Activated T-helper 17 cell treated with anti-CD3 and anti-CD28 coated beads, Interleukin-2, amount 50 U/mL, for 72 hours (primary cell): ENCODE measurements at regions not wholly inside any gene's neighbourhood (a gene's known extent, or its start where the extent isn't known, plus 50 kb on each side); places are given as distances from the start of the nearest gene placed in this dataset.

Source experiments
- ATAC-seq: fragments of 150-1000 bp; cut with Tn5 transposase; replicated peaks from 2 replicates; pipeline ENCODE4 v1.10.0; 2021; ENCODE audit warnings: mild to moderate bottlenecking, moderate library complexity
- H3K27ac Mint-ChIP-seq: one replicate; pipeline ENCODE4 v1.8.0; 2022; ENCODE audit warnings: mixed read lengths
- H3K27me3 Mint-ChIP-seq: one replicate; pipeline ENCODE4 v1.8.0; 2022; ENCODE audit warnings: mixed read lengths
- H3K36me3 Mint-ChIP-seq: one replicate; pipeline ENCODE4 v1.8.0; 2022; ENCODE audit warnings: low read depth, mild to moderate bottlenecking, mixed read lengths
- H3K4me1 Mint-ChIP-seq: one replicate; pipeline ENCODE4 v1.8.0; 2022; ENCODE audit warnings: mixed read lengths
- H3K4me3 Mint-ChIP-seq: one replicate; pipeline ENCODE4 v1.8.0; 2022; ENCODE audit warnings: mild to moderate bottlenecking, mixed read lengths
- H3K9me3 Mint-ChIP-seq: one replicate; pipeline ENCODE4 v1.8.0; 2022; ENCODE audit warnings: mixed read lengths

DNA sequence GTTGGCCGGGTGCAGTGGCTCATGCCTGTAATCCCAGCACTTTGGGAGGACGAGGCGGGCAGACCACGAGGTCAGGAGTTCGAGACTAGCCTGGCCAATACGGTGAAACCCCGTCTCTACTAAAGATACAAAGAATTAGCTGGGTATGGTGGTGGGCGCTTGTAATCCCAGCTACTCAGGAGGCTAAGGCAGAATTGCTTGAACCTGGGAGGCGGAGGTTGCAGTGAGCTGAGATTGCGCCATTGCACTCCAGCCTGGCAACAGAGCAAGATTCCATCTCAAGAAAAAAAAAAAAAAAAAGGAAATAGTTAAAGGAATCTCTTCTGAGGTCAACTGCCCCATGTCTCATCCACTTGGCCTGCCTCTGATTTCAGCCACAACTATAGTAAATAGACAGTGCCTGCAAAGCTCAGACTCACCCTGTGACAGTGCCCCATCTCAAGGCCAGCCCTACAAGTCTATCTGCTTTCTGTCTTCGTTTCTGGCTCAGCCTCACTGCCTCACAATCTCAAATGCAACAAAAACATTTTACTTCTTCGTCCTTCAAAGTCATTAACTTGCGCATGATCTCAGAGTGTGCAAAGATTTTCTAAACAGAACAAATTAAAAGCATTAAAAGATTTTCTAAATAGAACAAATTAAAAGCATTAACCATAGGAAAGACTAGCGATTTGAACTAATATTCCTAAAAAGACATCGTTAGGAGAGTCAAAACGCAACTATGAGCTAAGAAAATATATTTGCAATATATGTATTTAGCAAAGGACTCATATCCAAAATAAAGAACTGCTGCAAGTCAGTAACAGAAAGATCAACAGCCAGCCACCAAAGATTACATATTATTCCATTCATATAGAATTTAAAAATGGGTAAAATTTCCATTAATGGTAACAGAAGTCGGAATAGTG lies 65.0 kb upstream of the PRDX6 start:
- peaks cover 7% of the 10 kb centered on the region for H3K36me3 Mint-ChIP-seq
- no peak overlapping the region for H3K27ac Mint-ChIP-seq
- H3K27me3 Mint-ChIP-seq: no peaks in the 10 kb centered on the region
- H3K4me1 Mint-ChIP-seq: peaks cover 14% of the 10 kb centered on the region
- ATAC-seq: no peak
- no peaks in the 10 kb centered on the region for H3K9me3 Mint-ChIP-seq
- no peak overlapping the region for H3K4me3 Mint-ChIP-seq

- Mint-ChIP-seq H3K27ac (no peak overlapping the region), H3K4me1 (peaks cover 14% of the 10 kb centered on the region), H3K27me3 (no peaks in the 10 kb centered on the region), H3K4me3 (no peak overlapping the region), H3K9me3 (no peaks in the 10 kb centered on the region), H3K36me3 (peaks cover 17% of the 10 kb centered on the region)
- no peak for ATAC-seq
Observed at GRCh38 chr1:173413271-173413707, 63.8 kb upstream of the PRDX6 start.

DNA sequence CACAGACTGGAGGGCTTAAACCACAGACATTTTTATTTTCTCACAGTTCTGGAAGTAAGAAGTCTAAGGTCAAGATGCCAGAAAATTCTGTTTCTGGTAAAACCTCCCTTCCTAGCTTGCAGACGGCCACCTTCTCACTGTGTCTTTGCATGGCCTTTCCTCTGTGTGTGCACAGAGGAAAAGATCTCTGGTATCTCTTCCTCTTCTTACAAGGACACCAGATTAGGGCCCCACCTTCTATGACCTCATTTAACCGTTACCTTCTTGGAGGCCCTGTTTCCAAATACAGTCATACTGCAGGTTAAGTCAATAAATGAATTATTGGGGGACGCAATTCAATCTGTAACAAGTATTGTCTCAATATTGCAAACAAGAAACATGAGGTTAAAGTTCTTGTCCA lies 63.0 kb upstream of the PRDX6 start:
- Mint-ChIP-seq H3K4me1 (peaks cover 14% of the 10 kb centered on the region), H3K27me3 (no peaks in the 10 kb centered on the region), H3K27ac (no peak overlapping the region), H3K4me3 (no peak overlapping the region), H3K9me3 (no peaks in the 10 kb centered on the region), H3K36me3 (peaks cover 19% of the 10 kb centered on the region)
- no peak for ATAC-seq

DNA sequence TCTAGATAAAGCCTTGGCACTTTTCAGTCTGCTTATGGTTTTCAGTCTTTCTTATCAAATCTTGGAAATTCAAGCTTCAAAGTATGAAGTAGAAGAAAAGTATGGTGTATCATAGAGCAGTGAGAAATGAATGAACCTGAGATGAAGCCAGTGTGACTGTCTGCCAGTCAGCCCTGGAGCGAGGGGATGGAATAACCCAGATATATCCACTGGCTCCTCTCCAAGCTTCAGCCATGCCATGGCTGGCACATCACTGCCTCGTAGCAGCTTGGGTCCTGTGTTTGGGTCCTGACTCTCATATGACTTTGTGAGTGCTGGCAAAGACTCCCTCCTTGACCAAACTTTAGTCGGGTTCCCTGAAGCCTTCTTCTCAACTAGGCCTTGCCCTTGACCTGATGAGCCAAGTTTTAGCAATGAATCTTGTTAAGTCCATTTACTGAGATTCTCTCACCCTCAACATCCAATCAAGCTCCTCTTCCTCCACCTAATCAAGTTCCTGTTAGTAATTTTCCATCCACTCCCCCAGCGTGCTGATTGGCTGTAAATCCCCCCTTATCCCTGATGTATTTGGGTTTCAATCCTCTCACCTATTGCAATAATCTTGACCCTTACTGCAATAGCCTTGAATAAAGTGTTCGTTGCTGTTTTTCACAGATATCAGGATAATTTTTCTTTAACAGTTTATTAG lies 62.5 kb upstream of the PRDX6 start:
- no peak for ATAC-seq
- Mint-ChIP-seq H3K4me1 (peaks cover 14% of the 10 kb centered on the region), H3K27ac (no peak overlapping the region), H3K4me3 (no peak overlapping the region), H3K36me3 (peaks cover 19% of the 10 kb centered on the region), H3K9me3 (no peaks in the 10 kb centered on the region), H3K27me3 (no peaks in the 10 kb centered on the region)

- H3K27ac Mint-ChIP-seq: peak overlapping the region; percentile 47
- no peak overlapping the region for H3K4me3 Mint-ChIP-seq
- H3K9me3 Mint-ChIP-seq: no peaks in the 10 kb centered on the region
- H3K4me1 Mint-ChIP-seq: peaks cover 14% of the 10 kb centered on the region
- H3K27me3 Mint-ChIP-seq: no peaks in the 10 kb centered on the region
- no peak for ATAC-seq
- H3K36me3 Mint-ChIP-seq: peaks cover 19% of the 10 kb centered on the region
Observed at GRCh38 chr1:173415490-173415889, 61.6 kb upstream of the PRDX6 start.

DNA sequence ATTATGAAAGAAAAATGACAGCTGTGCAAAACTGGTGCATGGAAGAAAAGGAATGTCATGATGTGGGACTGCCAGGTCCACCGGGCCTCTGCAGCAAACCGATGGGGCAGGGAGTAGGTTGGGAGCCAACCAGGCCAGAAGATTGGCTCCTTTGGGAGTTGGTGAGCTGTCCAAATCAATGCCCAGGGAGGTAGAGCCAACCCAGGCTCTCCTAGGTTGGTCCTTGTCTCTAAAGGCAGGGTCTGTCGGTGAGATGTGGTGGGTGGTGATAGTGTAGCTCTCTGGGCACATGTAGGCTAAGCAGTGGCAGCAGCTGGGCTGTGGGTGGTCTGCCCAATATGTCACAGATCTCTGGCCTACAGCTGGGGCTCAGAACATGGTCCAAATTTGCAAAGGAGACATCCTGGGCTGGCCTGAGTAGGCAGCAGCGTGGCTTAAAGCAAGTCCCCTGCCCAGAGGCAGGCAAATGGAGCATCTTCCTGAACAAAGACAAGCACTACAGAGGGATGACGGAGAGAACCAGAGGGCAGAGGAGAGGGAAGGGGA lies 61.2 kb upstream of the PRDX6 start:
- no peak overlapping the region for H3K4me3 Mint-ChIP-seq
- H3K9me3 Mint-ChIP-seq: no peaks in the 10 kb centered on the region
- H3K36me3 Mint-ChIP-seq: peaks cover 19% of the 10 kb centered on the region
- H3K27me3 Mint-ChIP-seq: no peaks in the 10 kb centered on the region
- H3K4me1 Mint-ChIP-seq: peaks cover 9% of the 10 kb centered on the region
- peak overlapping the region; percentile 47 for H3K27ac Mint-ChIP-seq
- ATAC-seq: no peak

DNA sequence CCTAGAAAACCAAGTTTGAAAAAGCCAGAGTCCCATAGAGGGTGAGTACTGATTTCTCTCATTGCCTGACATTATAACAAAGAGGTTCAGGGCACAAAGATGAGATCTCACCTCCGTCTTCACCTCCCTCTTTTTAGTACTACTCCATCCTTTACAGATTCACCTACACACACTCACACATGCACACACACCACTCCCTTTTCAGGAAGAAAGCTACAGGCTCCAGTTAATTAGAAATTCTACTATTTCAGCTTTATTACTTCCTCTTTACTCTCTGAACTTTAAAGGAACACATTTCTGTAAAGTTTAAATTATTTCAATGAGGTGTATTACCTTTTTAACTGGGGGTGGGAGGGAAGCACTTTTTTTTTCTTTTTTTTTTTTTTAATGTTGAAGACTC lies 59.6 kb upstream of the PRDX6 start:
- Mint-ChIP-seq H3K4me3 (no peak overlapping the region), H3K27ac (no peak overlapping the region), H3K36me3 (peaks cover 19% of the 10 kb centered on the region), H3K4me1 (peaks cover 7% of the 10 kb centered on the region), H3K27me3 (no peaks in the 10 kb centered on the region), H3K9me3 (no peaks in the 10 kb centered on the region)
- no peak for ATAC-seq

GRCh38 chr1:173418107-173418985 lies 58.8 kb upstream of the PRDX6 start:
- peaks cover 19% of the 10 kb centered on the region for H3K36me3 Mint-ChIP-seq
- no peaks in the 10 kb centered on the region for H3K27me3 Mint-ChIP-seq
- ATAC-seq: peak; percentile 56
- peaks cover 7% of the 10 kb centered on the region for H3K4me1 Mint-ChIP-seq
- H3K27ac Mint-ChIP-seq: no peak overlapping the region
- H3K4me3 Mint-ChIP-seq: no peak overlapping the region
- H3K9me3 Mint-ChIP-seq: no peaks in the 10 kb centered on the region

DNA sequence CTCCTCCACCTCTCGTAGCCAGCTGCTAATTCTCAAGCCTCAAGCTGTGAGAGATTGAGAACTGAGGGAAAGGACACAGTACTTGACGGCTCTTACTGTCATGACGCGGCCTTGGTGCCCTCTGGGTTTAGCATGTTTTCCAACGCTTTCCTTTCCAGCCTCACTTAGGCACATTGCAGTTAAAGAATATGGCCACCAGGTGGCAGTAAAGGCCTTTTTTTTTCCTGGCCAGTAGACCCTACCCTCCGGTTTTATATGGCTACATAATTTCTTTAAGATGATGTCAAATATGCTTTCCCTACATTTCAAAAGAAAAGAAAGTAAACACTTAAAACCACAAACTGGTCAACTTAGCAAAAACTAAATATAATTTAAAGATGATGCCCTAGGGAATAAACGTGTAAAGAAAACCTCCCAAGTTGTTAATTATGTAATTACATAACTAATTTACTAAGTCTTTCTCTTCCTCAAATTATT lies 56.8 kb upstream of the PRDX6 start:
- Mint-ChIP-seq H3K4me3 (peak overlapping the region; percentile 25), H3K4me1 (peaks cover 7% of the 10 kb centered on the region), H3K27me3 (no peaks in the 10 kb centered on the region), H3K36me3 (peaks cover 19% of the 10 kb centered on the region), H3K27ac (no peak overlapping the region), H3K9me3 (no peaks in the 10 kb centered on the region)
- peak; percentile 78 for ATAC-seq

DNA sequence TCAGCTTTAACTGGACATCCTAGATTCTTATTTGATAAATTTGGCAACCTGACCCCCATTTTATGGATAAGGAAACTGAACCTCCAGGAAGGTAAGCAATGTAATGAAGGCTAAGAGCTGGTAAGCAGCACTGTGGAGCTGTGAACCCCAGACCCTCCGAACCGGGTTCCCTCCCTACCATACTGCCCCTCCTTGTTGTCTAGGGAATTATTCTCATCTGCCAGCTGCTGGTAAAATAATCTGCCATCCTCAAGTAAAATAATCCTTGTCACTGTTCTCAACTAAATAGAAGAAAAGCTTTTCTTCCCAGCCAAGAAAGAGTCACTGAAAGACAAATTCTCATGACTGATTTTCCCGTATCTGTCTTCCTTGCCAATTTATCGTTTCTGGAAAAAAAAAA lies 55.8 kb upstream of the PRDX6 start:
- H3K4me1 Mint-ChIP-seq: peaks cover 4% of the 10 kb centered on the region
- no peaks in the 10 kb centered on the region for H3K27me3 Mint-ChIP-seq
- peaks cover 12% of the 10 kb centered on the region for H3K36me3 Mint-ChIP-seq
- H3K27ac Mint-ChIP-seq: no peak overlapping the region
- H3K4me3 Mint-ChIP-seq: no peak overlapping the region
- ATAC-seq: no peak
- no peaks in the 10 kb centered on the region for H3K9me3 Mint-ChIP-seq

GRCh38 chr1:173421789-173422188 lies 55.3 kb upstream of the PRDX6 start:
- H3K27ac Mint-ChIP-seq: no peak overlapping the region
- ATAC-seq: no peak
- no peaks in the 10 kb centered on the region for H3K9me3 Mint-ChIP-seq
- peaks cover 12% of the 10 kb centered on the region for H3K36me3 Mint-ChIP-seq
- H3K4me1 Mint-ChIP-seq: peaks cover 4% of the 10 kb centered on the region
- H3K4me3 Mint-ChIP-seq: no peak overlapping the region
- no peaks in the 10 kb centered on the region for H3K27me3 Mint-ChIP-seq

GRCh38 chr1:173422456-173422976 lies 54.6 kb upstream of the PRDX6 start:
- Mint-ChIP-seq H3K4me1 (peaks cover 4% of the 10 kb centered on the region), H3K27me3 (no peaks in the 10 kb centered on the region), H3K36me3 (peaks cover 9% of the 10 kb centered on the region), H3K9me3 (no peaks in the 10 kb centered on the region), H3K4me3 (no peak overlapping the region), H3K27ac (no peak overlapping the region)
- ATAC-seq: no peak

DNA sequence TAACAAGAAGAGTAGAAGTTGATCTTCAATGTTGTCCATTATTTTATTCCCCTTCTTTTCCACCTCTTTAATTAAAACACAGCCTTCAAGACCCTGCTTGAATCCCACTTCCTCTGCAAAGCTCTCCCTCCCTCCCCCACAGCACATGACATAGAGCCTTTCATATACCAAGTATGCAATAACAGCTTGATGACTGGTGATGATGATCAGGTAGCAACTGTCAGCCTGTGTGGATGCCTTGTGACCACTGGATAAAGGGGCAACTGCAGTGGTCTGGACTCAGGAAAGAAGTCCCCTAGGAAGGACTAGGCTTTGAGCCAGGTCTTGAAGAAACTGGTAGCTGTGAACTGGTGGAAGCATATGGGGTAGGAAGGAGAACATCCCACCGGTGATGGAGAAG lies 53.8 kb upstream of the PRDX6 start:
- Mint-ChIP-seq H3K27me3 (no peaks in the 10 kb centered on the region), H3K4me1 (peaks cover 4% of the 10 kb centered on the region), H3K4me3 (no peak overlapping the region), H3K9me3 (no peaks in the 10 kb centered on the region), H3K36me3 (peaks cover 2% of the 10 kb centered on the region), H3K27ac (no peak overlapping the region)
- ATAC-seq: no peak

GRCh38 chr1:173424143-173424542 lies 53.0 kb upstream of the PRDX6 start:
- ATAC-seq: no peak
- H3K4me1 Mint-ChIP-seq: peaks cover 5% of the 10 kb centered on the region
- H3K36me3 Mint-ChIP-seq: no peaks in the 10 kb centered on the region
- H3K4me3 Mint-ChIP-seq: no peak overlapping the region
- no peak overlapping the region for H3K27ac Mint-ChIP-seq
- no peaks in the 10 kb centered on the region for H3K27me3 Mint-ChIP-seq
- H3K9me3 Mint-ChIP-seq: no peaks in the 10 kb centered on the region
